ENCODE measurements at regions not wholly inside any gene's neighbourhood (a gene's known extent, or its start where the extent isn't known, plus 50 kb on each side); places are given as distances from the start of the nearest gene placed in this dataset.

DNA sequence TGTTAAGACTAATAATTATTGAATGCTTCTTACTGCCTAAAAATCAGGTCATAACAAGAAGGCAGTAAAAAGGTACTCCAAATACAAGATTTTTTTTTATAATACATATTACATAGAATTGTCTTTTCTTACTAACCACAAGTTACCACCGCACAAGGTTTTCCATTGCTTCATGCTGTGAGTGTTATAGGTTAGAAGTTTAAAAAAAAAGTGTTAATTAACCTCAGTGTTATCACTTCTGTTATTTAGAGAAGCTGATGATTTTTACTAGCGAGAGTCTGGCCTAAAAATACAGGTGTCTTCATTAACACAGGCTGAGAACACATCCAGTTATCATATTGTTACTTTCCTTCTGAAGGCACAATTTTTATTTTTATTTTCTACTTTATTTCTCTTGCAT, 1281.9 kb upstream of the CELF2 start:
- intact Hi-C loops (cut with micrococcal nuclease), result no loop called here
- Mint-ChIP-seq H3K27me3 (ENCODE audit: low read depth in 2 of 2) (no peaks in the 10 kb centered on the region), H3K9me3 (peaks cover 0 to 3% of the 10 kb centered on the region in 2 donors), H3K4me3 (peak overlapping the region; percentile 13), H3K27ac (no peak overlapping the region), H3K36me3 (no peaks in the 10 kb centered on the region), H3K4me1 (peaks cover 0 to 8% of the 10 kb centered on the region in 2 donors)
- TF ChIP-seq, protein P1, sequence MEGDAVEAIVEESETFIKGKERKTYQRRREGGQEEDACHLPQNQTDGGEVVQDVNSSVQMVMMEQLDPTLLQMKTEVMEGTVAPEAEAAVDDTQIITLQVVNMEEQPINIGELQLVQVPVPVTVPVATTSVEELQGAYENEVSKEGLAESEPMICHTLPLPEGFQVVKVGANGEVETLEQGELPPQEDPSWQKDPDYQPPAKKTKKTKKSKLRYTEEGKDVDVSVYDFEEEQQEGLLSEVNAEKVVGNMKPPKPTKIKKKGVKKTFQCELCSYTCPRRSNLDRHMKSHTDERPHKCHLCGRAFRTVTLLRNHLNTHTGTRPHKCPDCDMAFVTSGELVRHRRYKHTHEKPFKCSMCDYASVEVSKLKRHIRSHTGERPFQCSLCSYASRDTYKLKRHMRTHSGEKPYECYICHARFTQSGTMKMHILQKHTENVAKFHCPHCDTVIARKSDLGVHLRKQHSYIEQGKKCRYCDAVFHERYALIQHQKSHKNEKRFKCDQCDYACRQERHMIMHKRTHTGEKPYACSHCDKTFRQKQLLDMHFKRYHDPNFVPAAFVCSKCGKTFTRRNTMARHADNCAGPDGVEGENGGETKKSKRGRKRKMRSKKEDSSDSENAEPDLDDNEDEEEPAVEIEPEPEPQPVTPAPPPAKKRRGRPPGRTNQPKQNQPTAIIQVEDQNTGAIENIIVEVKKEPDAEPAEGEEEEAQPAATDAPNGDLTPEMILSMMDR (IDR thresholded peaks at IDR 0.05), result no peak
- H3K27ac ChIP-seq (ENCODE audit: low read length), result no peak overlapping the region
- DNase-seq (no peak), ATAC-seq (no peak)
- no peaks in the 10 kb centered on the region for H3K4me1 ChIP-seq (ENCODE audit: control insufficient read depth, insufficient read depth, low read length)
- no peak overlapping the region for H3K4me3 ChIP-seq (ENCODE audit: low read length)
- no peaks in the 10 kb centered on the region for H3K36me3 ChIP-seq (ENCODE audit: control insufficient read depth, insufficient read depth, low read length)
- WGBS (ENCODE audit: insufficient coverage), result 45% methylated on average over 1 of the region's 2 CpGs
- no peaks in the 10 kb centered on the region for H3K9me3 ChIP-seq (ENCODE audit: control insufficient read depth, insufficient read depth, low read length)
- no peaks in the 10 kb centered on the region for H3K27me3 ChIP-seq (ENCODE audit: control insufficient read depth, insufficient read depth, low read length)

DNA sequence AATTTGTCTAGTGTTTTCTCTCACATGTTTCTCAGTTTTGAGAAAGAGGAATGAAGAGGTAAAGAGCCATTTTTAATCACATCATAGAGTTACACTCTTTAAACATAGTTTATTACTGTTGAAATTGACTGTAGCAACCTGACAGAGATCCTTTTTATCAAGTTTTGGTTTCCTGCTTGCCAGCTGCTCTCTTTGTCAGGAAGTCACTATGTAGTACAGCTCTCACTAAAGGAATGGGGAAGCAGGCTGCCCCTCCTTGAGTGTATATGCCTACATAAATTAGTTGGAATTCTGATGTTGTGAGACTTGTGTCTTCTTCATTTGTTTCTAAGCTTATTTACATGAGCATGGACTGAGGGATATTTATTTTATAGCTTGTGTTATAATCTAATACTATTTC, 1274.0 kb upstream of the CELF2 start:
- no peak overlapping the region for H3K27ac ChIP-seq (ENCODE audit: low read length)
- H3K9me3 ChIP-seq (ENCODE audit: control insufficient read depth, insufficient read depth, low read length), result no peaks in the 10 kb centered on the region
- no peaks in the 10 kb centered on the region for H3K4me1 ChIP-seq (ENCODE audit: control insufficient read depth, insufficient read depth, low read length)
- H3K4me3 ChIP-seq (ENCODE audit: low read length), result no peak overlapping the region
- DNase-seq (no peak), ATAC-seq (no peak)
- H3K27me3 ChIP-seq (ENCODE audit: control insufficient read depth, insufficient read depth, low read length), result no peaks in the 10 kb centered on the region
- Mint-ChIP-seq H3K4me1 (no peaks in the 10 kb centered on the region), H3K36me3 (no peaks in the 10 kb centered on the region), H3K27me3 (ENCODE audit: low read depth in 2 of 2) (no peaks in the 10 kb centered on the region), H3K4me3 (no peak overlapping the region), H3K9me3 (peaks cover 3% of the 10 kb centered on the region in 2 donors), H3K27ac (no peak overlapping the region)
- intact Hi-C loops (cut with micrococcal nuclease), result no loop called here
- TF ChIP-seq, protein P1 (IDR thresholded peaks at IDR 0.05), result no peak
- no peaks in the 10 kb centered on the region for H3K36me3 ChIP-seq (ENCODE audit: control insufficient read depth, insufficient read depth, low read length)

GRCh38 chr10:9745158-9745557, 1272.5 kb upstream of the CELF2 start:
- Mint-ChIP-seq H3K27ac (no peak overlapping the region), H3K36me3 (no peaks in the 10 kb centered on the region), H3K4me3 (no peak overlapping the region), H3K27me3 (ENCODE audit: low read depth in 2 of 2) (no peaks in the 10 kb centered on the region), H3K4me1 (no peaks in the 10 kb centered on the region), H3K9me3 (peaks cover 3 to 6% of the 10 kb centered on the region in 2 donors)
- Histone ChIP-seq H3K9me3 (ENCODE audit: control insufficient read depth, insufficient read depth, low read length) (no peaks in the 10 kb centered on the region), H3K27ac (ENCODE audit: low read length) (no peak overlapping the region), H3K4me1 (ENCODE audit: control insufficient read depth, insufficient read depth, low read length) (no peaks in the 10 kb centered on the region), H3K4me3 (ENCODE audit: low read length) (no peak overlapping the region), H3K27me3 (ENCODE audit: control insufficient read depth, insufficient read depth, low read length) (no peaks in the 10 kb centered on the region), H3K36me3 (ENCODE audit: control insufficient read depth, insufficient read depth, low read length) (no peaks in the 10 kb centered on the region)
- DNase-seq, result no peak
- ATAC-seq, result no peak
- TF ChIP-seq, protein P1 (IDR thresholded peaks at IDR 0.05), result no peak
- WGBS (ENCODE audit: insufficient coverage), result 88% methylated on average over 1 of the region's 1 CpG
- intact Hi-C loops (cut with micrococcal nuclease), result no loop called here

DNA sequence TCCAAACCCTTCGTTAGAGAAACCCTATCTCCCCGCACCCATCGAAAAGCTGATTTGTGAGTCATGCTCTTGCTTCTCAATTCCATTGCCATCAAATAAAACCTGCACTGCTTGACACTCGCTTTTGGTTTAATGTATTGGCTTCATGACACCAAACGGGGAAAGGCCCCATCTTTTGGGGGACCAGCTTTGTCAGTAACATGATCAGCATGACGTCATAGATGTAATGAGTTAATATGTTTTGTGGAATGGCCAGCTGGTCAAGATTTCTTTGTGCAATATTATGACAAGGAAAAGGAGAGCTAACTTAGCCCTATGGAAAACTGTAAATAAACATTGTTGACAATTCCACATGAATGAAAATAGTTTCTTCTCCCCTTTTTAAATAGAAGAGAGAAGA, 1260.5 kb upstream of the CELF2 start:
- ATAC-seq, result no peak
- intact Hi-C loops (cut with micrococcal nuclease), result no loop called here
- WGBS (ENCODE audit: insufficient coverage), result 88% methylated on average over 6 of the region's 6 CpGs

More for the DNA sequence above, 1260.5 kb upstream of the CELF2 start:
- H3K27ac Mint-ChIP-seq, result no peak overlapping the region
- H3K4me1 ChIP-seq (ENCODE audit: control insufficient read depth, insufficient read depth, low read length), result no peaks in the 10 kb centered on the region
- H3K36me3 Mint-ChIP-seq, result no peaks in the 10 kb centered on the region
- H3K4me1 Mint-ChIP-seq, result no peaks in the 10 kb centered on the region
- no peaks in the 10 kb centered on the region for H3K9me3 ChIP-seq (ENCODE audit: control insufficient read depth, insufficient read depth, low read length)
- no peak overlapping the region for H3K4me3 ChIP-seq (ENCODE audit: low read length)
- no peaks in the 10 kb centered on the region for H3K36me3 ChIP-seq (ENCODE audit: control insufficient read depth, insufficient read depth, low read length)
- TF ChIP-seq, protein P1 (IDR thresholded peaks at IDR 0.05), result no peak
- H3K27me3 ChIP-seq (ENCODE audit: control insufficient read depth, insufficient read depth, low read length), result no peaks in the 10 kb centered on the region
- no peaks in the 10 kb centered on the region for H3K27me3 Mint-ChIP-seq (ENCODE audit: low read depth in 2 of 2)
- peaks cover 0 to 2% of the 10 kb centered on the region in 2 donors for H3K9me3 Mint-ChIP-seq
- no peak overlapping the region for H3K4me3 Mint-ChIP-seq
- DNase-seq, result no peak
- no peak overlapping the region for H3K27ac ChIP-seq (ENCODE audit: low read length)
